ENCODE measurements at regions not wholly inside any gene's neighbourhood (a gene's known extent, or its start where the extent isn't known, plus 50 kb on each side); places are given as distances from the start of the nearest gene placed in this dataset.

DNA sequence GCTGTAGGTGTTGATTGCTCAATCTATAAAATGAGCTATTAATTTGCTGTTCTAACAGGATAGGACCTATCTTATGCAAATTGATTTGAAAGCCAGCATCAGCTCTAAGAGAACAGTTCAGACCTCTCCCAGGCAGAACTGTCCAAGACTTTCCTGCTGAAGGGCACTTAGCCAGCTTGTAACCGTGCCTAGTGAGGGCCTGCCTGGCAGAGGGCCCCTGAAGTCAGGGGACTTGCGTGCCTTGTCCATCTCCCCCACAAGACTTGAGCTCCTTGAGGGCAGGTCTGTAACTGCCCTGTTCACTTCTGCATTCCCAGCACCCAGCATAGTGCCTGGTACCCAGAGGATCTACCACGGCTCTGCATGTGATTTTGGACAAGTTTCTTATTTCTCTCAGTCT is 293.4 kb downstream of the CDK5RAP2 start:
- TF ChIP-seq, protein P1, sequence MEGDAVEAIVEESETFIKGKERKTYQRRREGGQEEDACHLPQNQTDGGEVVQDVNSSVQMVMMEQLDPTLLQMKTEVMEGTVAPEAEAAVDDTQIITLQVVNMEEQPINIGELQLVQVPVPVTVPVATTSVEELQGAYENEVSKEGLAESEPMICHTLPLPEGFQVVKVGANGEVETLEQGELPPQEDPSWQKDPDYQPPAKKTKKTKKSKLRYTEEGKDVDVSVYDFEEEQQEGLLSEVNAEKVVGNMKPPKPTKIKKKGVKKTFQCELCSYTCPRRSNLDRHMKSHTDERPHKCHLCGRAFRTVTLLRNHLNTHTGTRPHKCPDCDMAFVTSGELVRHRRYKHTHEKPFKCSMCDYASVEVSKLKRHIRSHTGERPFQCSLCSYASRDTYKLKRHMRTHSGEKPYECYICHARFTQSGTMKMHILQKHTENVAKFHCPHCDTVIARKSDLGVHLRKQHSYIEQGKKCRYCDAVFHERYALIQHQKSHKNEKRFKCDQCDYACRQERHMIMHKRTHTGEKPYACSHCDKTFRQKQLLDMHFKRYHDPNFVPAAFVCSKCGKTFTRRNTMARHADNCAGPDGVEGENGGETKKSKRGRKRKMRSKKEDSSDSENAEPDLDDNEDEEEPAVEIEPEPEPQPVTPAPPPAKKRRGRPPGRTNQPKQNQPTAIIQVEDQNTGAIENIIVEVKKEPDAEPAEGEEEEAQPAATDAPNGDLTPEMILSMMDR (IDR thresholded peaks at IDR 0.05; ENCODE audit: low read length): no peak
- TF ChIP-seq EZH2 (optimal IDR thresholded peaks at IDR 0.05; ENCODE audit: low read depth, low read length): no peak

Data from MM.1S (cell line).